ENCODE measurements at regions not wholly inside any gene's neighbourhood (a gene's known extent, or its start where the extent isn't known, plus 50 kb on each side); places are given as distances from the start of the nearest gene placed in this dataset.
"Not testable (repeated sequence)": the region's sequence is repeated elsewhere in the genome, so short reads cannot be mapped to it uniquely, and the experiment has no call there.

- DNase-seq (ENCODE audit: low spot score): no peak
Observed at GRCh38 chr11:29483831-29484230, 533.0 kb downstream of the KCNA4 start.

GRCh38 chr11:29482510-29482909 is 534.3 kb downstream of the KCNA4 start:
- no peak for DNase-seq (ENCODE audit: low spot score)

GRCh38 chr11:29481738-29482137 is 535.1 kb downstream of the KCNA4 start:
- DNase-seq (ENCODE audit: low spot score): no peak

- no peak for DNase-seq (ENCODE audit: low spot score)
Observed at GRCh38 chr11:29480981-29481380, 535.8 kb downstream of the KCNA4 start.

- DNase-seq (ENCODE audit: low spot score): no peak
Observed at GRCh38 chr11:29458252-29458651, 558.6 kb downstream of the KCNA4 start.

GRCh38 chr11:29452146-29452545 is 564.7 kb downstream of the KCNA4 start:
- DNase-seq (ENCODE audit: low spot score): no peak

- no peak for DNase-seq (ENCODE audit: low spot score)
Observed at GRCh38 chr11:29449281-29450074, 567.4 kb downstream of the KCNA4 start.

- DNase-seq (ENCODE audit: low spot score): peak; percentile 1
Observed at GRCh38 chr11:29448246-29448877, 568.5 kb downstream of the KCNA4 start.

GRCh38 chr11:29447821-29448220 is 569.0 kb downstream of the KCNA4 start:
- no peak for DNase-seq (ENCODE audit: low spot score)

GRCh38 chr11:29446132-29446531 is 570.7 kb downstream of the KCNA4 start:
- DNase-seq (ENCODE audit: low spot score): no peak

GRCh38 chr11:29445191-29445590 is 571.6 kb downstream of the KCNA4 start:
- not testable (repeated sequence) for DNase-seq (ENCODE audit: low spot score)

- no peak for DNase-seq (ENCODE audit: low spot score)
Observed at GRCh38 chr11:29438815-29439214, 578.0 kb downstream of the KCNA4 start.

GRCh38 chr11:29435421-29435820 is 581.4 kb downstream of the KCNA4 start:
- DNase-seq (ENCODE audit: low spot score): no peak

- DNase-seq (ENCODE audit: low spot score): peak; percentile 19
Observed at GRCh38 chr11:29432719-29433325, 584.0 kb downstream of the KCNA4 start.

- no peak for DNase-seq (ENCODE audit: low spot score)
Observed at GRCh38 chr11:29405305-29405704, 611.5 kb downstream of the KCNA4 start.

- DNase-seq (ENCODE audit: low spot score): no peak
Observed at GRCh38 chr11:29395555-29396072, 621.2 kb downstream of the KCNA4 start.

- DNase-seq (ENCODE audit: low spot score): no peak
Observed at GRCh38 chr11:29389793-29390192, 627.0 kb downstream of the KCNA4 start.

- DNase-seq (ENCODE audit: low spot score): no peak
Observed at GRCh38 chr11:29373725-29374124, 643.1 kb downstream of the KCNA4 start.

GRCh38 chr11:29368126-29368525 is 648.7 kb downstream of the KCNA4 start:
- no peak for DNase-seq (ENCODE audit: low spot score)

GRCh38 chr11:29364006-29364405 is 652.8 kb downstream of the KCNA4 start:
- DNase-seq (ENCODE audit: low spot score): no peak

GRCh38 chr11:29361369-29361768 is 655.5 kb downstream of the KCNA4 start:
- DNase-seq (ENCODE audit: low spot score): no peak

GRCh38 chr11:29353833-29354232 is 663.0 kb downstream of the KCNA4 start:
- DNase-seq (ENCODE audit: low spot score): no peak

- no peak for DNase-seq (ENCODE audit: low spot score)
Observed at GRCh38 chr11:29352273-29352795, 664.5 kb downstream of the KCNA4 start.

All from HuH-7 (cell line).